Activated CD4-positive, alpha-beta T cell treated with anti-CD3 and anti-CD28 coated beads, Interleukin-10, Interleukin-2, amounts not matched to agents 100 ng/mL and 50 ng/mL, durations not matched to agents 16 hours and 8 hours (primary cell): ENCODE measurements at regions not wholly inside any gene's neighbourhood (a gene's known extent, or its start where the extent isn't known, plus 50 kb on each side); places are given as distances from the start of the nearest gene placed in this dataset.
"Not testable (repeated sequence)": the region's sequence is repeated elsewhere in the genome, so short reads cannot be mapped to it uniquely, and the experiment has no call there.

ENCODE experiments used
- DNase-seq: peaks from one replicate; pipeline ENCODE4 v3.0.0-alpha.2; 2020

DNA sequence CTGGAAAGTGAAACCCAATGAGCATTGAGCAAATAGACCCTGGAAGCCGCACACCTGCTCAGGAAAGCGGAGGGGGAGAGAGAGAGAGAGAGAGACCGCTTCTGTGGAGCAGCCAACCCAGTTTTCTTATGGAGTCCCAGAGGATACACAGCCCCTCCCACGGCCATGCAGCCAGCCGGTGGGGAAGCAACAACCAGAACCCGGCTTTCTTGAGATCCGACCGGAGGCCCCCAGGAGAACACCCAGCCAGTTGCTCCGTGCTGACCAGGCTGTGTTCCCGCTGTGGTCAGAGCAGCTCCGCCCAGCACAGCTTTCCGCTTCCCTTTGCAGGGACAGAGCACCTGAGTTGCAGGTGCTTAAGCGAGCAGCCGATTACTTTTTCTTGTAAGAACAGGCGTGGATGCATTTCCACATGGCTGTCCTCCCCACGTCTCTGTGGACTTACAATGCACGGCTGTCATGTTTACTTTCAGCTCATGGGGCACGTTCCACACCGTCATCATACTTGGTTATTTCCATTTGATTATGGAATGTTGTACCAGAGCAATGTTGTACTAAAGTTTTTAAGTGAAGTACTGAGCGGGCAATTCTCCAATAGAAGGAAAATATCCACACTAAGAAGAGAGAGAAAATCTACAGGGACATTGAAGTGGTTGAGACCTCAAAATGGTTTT, 381.9 kb downstream of the THBS2 start:
- no peak for DNase-seq

GRCh38 chr6:168870982-168871381, 382.7 kb downstream of the THBS2 start:
- no peak for DNase-seq

- DNase-seq: no peak
Measured at GRCh38 chr6:168867247-168868102, 386.2 kb downstream of the THBS2 start.

GRCh38 chr6:168866534-168866933, 387.1 kb downstream of the THBS2 start:
- DNase-seq: no peak

- no peak for DNase-seq
Measured at GRCh38 chr6:168865522-168865921, 388.1 kb downstream of the THBS2 start.

- DNase-seq: no peak
Measured at GRCh38 chr6:168864541-168865460, 388.8 kb downstream of the THBS2 start.

DNA sequence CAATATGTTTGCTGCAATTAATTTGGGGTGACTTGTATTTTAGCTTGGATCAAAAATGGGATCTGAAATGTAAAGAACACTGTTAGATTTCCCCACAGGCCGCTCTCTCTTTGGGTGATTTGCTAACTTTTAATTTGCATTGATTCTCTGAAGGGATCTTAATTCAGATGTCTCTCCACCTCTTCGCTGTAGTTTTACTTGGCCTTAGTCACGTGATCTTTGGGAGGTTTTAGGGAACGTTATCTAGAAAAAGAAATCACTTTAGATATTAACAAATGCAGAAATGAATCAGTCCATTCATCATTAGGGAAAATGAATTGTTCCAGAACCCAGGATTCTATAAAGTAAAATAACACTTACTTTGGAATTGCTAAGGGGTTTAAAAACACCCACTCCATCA, 390.2 kb downstream of the THBS2 start:
- DNase-seq: no peak

- DNase-seq: no peak
Measured at GRCh38 chr6:168862346-168862980, 391.2 kb downstream of the THBS2 start.

GRCh38 chr6:168860987-168861386, 392.7 kb downstream of the THBS2 start:
- no peak for DNase-seq

DNA sequence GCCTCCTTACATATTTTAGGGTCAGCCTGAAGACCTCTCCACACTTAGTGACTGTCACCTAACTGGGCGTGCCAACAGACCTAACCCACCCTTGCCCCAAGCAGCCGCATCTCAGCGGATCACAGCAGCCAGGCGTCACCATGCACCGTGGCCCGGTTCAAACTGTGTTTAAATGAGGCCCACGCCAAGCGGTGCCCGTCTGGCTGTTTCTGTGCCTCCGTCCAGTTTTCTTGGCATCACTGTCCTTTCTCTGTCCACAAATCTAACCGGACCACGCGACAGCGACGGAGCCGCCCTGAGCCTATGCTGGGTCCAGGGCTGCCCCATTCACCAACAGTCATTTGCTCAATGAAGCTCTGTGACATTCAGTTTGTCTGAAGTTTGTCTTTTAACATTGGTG, 393.3 kb downstream of the THBS2 start:
- DNase-seq: no peak

DNA sequence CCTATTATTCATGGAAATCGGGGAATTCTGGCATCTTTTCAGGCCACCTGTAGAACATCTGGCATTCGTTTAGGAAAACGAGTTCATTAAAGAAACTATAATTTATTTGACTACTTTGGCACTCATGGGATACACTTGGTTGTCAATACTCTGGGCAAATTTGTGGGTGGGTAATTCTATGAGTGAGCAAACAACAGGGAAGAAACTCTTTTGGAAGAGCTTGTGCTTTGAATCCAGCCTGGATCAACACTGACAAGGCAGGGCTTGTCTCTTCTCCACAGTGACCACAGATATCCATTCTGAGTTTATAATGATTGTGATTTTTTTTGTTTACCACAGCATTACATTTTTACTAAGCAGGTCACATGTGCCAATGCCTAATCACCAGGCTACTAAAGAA, 394.7 kb downstream of the THBS2 start:
- DNase-seq: no peak

GRCh38 chr6:168856914-168857313, 396.7 kb downstream of the THBS2 start:
- no peak for DNase-seq

DNA sequence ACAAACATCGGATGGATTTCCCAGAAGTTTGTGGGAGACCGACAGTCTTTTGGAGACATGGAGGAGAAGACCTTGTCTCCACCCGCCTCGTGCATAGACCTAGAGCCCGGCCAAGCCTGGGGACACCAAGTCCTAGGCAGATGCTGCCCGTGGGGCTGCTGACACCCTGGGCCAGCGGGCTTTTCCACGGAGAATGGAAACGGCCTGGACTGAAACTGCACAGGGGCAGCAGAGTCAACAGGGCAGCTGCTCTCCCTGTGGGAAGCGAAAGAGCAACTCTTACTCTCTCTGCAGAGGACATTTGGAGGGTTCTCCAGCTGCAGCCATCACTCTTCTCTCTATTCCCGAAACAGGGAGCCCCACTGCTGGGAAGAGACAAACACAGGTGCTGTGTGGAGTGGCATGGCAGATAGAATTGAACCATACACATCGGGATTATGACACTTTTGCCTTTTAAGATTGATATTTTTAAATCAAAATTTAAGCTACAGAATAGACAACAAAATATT, 401.2 kb downstream of the THBS2 start:
- no peak for DNase-seq

GRCh38 chr6:168851460-168852375, 401.9 kb downstream of the THBS2 start:
- no peak for DNase-seq

DNA sequence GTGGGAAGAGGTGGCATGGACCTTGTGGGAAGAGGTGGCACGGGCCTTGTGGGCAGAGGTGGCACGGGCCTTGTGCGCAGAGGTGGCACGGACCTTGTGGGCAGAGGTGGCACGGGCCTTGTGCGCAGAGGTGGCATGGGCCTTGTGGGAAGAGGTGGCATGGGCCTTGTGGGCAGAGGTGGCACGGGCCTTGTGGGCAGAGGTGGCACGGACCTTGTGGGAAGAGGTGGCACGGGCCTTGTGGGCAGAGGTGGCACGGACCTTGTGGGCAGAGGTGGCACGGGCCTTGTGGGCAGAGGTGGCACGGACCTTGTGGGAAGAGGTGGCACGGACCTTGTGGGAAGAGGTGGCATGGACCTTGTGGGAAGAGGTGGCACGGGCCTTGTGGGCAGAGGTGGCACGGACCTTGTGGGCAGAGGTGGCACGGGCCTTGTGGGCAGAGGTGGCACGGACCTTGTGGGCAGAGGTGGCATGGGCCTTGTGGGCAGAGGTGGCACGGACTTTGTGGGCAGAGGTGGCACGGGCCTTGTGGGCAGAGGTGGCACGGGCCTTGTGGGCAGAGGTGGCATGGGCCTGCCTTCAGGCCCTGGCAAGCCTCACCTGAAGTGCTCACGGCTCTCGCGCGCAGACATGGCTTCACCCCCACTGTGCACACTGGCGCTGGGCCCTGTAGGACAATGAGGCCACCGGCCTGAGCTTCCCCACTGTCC, 403.5 kb downstream of the THBS2 start:
- not testable (repeated sequence) for DNase-seq

GRCh38 chr6:168849459-168849858, 404.2 kb downstream of the THBS2 start:
- DNase-seq: no peak

- no peak for DNase-seq
Measured at GRCh38 chr6:168848797-168849196, 404.8 kb downstream of the THBS2 start.

DNA sequence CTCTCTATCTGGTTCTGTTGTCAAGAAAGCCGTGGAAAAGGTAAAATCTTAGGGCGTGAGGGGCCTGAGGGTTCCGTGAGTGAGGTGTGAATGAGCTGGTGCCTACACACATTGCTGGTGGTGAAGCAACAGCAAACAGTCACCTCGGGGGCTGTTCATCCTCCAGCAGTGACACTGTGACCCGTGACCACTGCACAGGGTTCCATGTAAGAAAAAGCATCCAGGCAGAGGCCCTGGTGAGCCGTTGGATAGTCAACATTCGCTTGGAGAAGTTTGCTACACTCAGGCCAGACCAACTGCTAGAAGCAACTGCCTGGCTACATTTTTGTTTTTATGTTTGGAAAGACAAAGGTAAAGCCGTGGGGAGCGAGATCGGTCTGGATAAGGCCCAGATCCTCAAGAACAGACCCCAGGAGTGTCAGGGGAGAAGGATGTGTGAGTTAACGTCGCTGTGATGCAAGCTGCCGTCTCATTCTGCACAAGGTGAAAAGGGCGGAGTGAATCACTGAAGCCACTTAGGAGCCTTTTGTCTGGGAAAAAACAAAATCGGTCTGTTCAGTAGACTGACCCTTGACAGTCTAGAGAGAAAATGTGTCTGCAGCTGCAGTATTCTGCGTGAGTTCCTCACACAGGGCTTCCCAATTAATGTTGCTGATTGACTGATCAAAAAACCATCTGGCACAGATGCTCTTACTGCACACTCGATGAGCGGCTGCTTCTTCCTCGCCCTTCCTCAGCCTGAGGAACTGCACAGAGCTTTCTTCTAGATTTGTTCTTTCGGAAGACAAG, 404.0 kb downstream of the SMOC2 start:
- no peak for DNase-seq

- DNase-seq: not testable (repeated sequence)
Measured at GRCh38 chr6:168842632-168843212, 401.7 kb downstream of the SMOC2 start.
